ENCODE measurements at regions not wholly inside any gene's neighbourhood (a gene's known extent, or its start where the extent isn't known, plus 50 kb on each side); places are given as distances from the start of the nearest gene placed in this dataset.

GRCh38 chr16:79954921-79955705, 354.6 kb upstream of the MAF start:
- TF ChIP-seq CTCF (IDR thresholded peaks at IDR 0.05), result no peak
- no peak for TF ChIP-seq POLR2AphosphoS5 (IDR thresholded peaks at IDR 0.05)
- TF ChIP-seq EP300 (IDR thresholded peaks at IDR 0.05), result no peak
- TF ChIP-seq POLR2A (IDR thresholded peaks at IDR 0.05), result no peak
- Histone ChIP-seq H3K4me1 (no peaks in the 10 kb centered on the region), H3K36me3 (no peaks in the 10 kb centered on the region), H3K4me3 (no peak overlapping the region), H3K9me3 (no peaks in the 10 kb centered on the region), H3K27me3 (peaks cover 2% of the 10 kb centered on the region), H3K27ac (no peak overlapping the region)
- no peak for ATAC-seq
- 54% methylated on average over 4 of the region's 4 CpGs; no CpG with 5 or more reads in 1 of the 2 donors for WGBS, 2 donors (ENCODE audit: low coverage in 1 of 2)

DNA sequence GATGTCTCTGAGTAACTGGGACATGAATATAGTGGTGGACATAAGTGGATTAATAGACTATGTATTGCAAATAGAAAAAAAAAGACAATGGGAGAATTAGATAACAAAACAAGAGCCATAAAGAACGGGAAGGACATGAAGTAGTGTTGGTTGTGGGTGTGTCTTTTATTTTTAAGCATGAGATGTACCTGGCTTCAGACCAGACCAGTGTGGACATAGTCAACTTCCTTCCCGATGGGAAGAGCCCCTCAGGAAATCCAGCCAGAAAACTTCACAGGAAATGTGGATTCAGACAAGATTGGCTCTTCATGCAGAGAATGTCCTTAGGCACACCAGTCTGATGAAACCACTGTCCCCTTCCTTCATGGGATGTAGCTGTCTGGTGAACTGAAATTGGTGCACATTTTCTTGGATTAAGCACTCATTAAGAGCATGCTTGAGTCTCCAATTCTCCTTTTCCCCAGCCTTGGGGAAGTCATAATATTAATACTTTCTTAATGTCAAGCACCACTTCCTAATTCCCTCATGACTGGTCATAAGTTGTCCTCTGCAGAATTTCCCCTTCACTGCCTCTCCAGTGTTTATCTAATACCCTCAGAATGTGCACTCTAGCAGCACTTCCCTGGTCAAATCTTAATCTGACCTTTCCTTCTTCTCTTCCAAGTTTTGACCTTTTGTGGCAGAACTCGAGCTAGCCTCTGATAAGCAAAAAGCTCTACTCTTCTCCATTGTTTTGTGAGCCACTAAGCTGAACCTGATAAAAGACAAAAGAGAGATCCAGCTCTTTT, 350.6 kb upstream of the MAF start:
- no peaks in the 10 kb centered on the region for H3K9me3 ChIP-seq
- H3K4me1 ChIP-seq, result no peaks in the 10 kb centered on the region
- H3K27me3 ChIP-seq, result no peaks in the 10 kb centered on the region
- no peak for TF ChIP-seq EP300 (IDR thresholded peaks at IDR 0.05)
- TF ChIP-seq POLR2AphosphoS5 (IDR thresholded peaks at IDR 0.05), result no peak
- TF ChIP-seq CTCF (IDR thresholded peaks at IDR 0.05), result no peak
- no peak for TF ChIP-seq POLR2A (IDR thresholded peaks at IDR 0.05)
- no peaks in the 10 kb centered on the region for H3K36me3 ChIP-seq
- WGBS, 2 donors (ENCODE audit: low coverage in 1 of 2), result 63 to 64% methylated on average over 2 to 3 of the region's 3 CpGs
- ATAC-seq, result no peak
- H3K4me3 ChIP-seq, result no peak overlapping the region
- no peak overlapping the region for H3K27ac ChIP-seq

DNA sequence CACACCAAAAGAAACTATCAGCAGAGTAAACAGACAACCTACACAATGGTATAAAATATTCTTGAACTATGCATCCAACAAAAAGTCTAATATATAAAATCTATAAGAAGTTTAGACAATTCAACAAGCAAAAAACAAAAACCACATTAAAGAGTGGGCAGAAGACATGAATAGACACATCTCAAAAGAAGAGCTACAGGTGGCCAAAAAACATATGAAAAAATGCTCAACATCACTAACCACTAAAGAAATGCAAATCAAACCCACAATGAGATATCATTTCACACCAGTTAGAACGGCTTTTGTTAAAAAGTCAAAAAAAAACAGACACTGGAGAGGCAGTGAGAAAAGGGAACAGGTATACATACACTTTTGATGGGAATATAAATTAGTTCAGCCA, 348.9 kb upstream of the MAF start:
- H3K4me1 ChIP-seq, result no peaks in the 10 kb centered on the region
- TF ChIP-seq CTCF (IDR thresholded peaks at IDR 0.05) (no peak), POLR2AphosphoS5 (IDR thresholded peaks at IDR 0.05) (no peak), POLR2A (IDR thresholded peaks at IDR 0.05) (no peak), EP300 (IDR thresholded peaks at IDR 0.05) (no peak)
- ATAC-seq, result no peak
- 80 to 100% methylated on average over 1 of the region's 1 CpG for WGBS, 2 donors (ENCODE audit: low coverage in 1 of 2)
- H3K27ac ChIP-seq, result no peak overlapping the region
- H3K9me3 ChIP-seq, result no peaks in the 10 kb centered on the region
- H3K27me3 ChIP-seq, result no peaks in the 10 kb centered on the region
- H3K4me3 ChIP-seq, result no peak overlapping the region
- H3K36me3 ChIP-seq, result no peaks in the 10 kb centered on the region

GRCh38 chr16:79947771-79948170, 347.2 kb upstream of the MAF start:
- Histone ChIP-seq H3K27ac (no peak overlapping the region), H3K36me3 (no peaks in the 10 kb centered on the region), H3K27me3 (no peaks in the 10 kb centered on the region), H3K4me3 (no peak overlapping the region), H3K4me1 (no peaks in the 10 kb centered on the region), H3K9me3 (no peaks in the 10 kb centered on the region)
- TF ChIP-seq POLR2A (IDR thresholded peaks at IDR 0.05), result no peak
- TF ChIP-seq EP300 (IDR thresholded peaks at IDR 0.05), result no peak
- no peak for TF ChIP-seq CTCF (IDR thresholded peaks at IDR 0.05)
- no peak for TF ChIP-seq POLR2AphosphoS5 (IDR thresholded peaks at IDR 0.05)
- 74 to 96% methylated on average over 3 of the region's 3 CpGs for WGBS, 2 donors (ENCODE audit: low coverage in 1 of 2)
- ATAC-seq, result no peak
